K562 (cell line): ENCODE measurements at regions not wholly inside any gene's neighbourhood (a gene's known extent, or its start where the extent isn't known, plus 50 kb on each side); places are given as distances from the start of the nearest gene placed in this dataset.

Experiments
- ATAC-seq: fragments of 200-7000 bp; cut with Tn5 transposase; 3 replicates; pipeline ENCODE4 v1.9.1; 2020; ENCODE audit warnings: moderate library complexity
- BruUV-seq: library from RNA; stranded (reverse); fragments of 400-500 nt; replicated peaks from 2 replicates; lab custom pipeline; 2021; lab: Mats Ljungman, UMichigan
- CTCF ChIA-PET: fragments of 300-600 bp; formaldehyde crosslinking; extraction: SDS; loops from one replicate; lab custom pipeline; 2021; ENCODE audit warnings: low intra/inter-chr PET ratio; lab: Yijun Ruan, JAX
- POLR2A ChIA-PET: fragments of 300-600, 350-650 bp; sonication (Branson Sonifier 250); formaldehyde crosslinking; extraction: SDS; loops from one replicate; lab custom pipeline; 2021; ENCODE audit warnings: antibody characterized with exemption, inconsistent platforms; lab: Yijun Ruan, JAX
- DNase-seq, 4 experiments: peaks; one replicate each; pipeline versions ENCODE4 v3.0.0 to v3.0.0-alpha.2; 2011 to 2018; ENCODE audit warnings: low spot score in 3 of 4, mixed read lengths in 3 of 4; ENCODE audit errors: extremely low read depth in 1 of 4
- FAIRE-seq: peaks from 2 replicates; lab custom pipeline; 2011; peaks lifted over from hg19 to GRCh38; lab: Jason Lieb, UNC
- H2AFZ ChIP-seq: 2 replicates; pipeline ENCODE4 v1.6.0; 2011; ENCODE audit warnings: low read depth, low read length, control low read depth, inconsistent platforms
- H3K27ac ChIP-seq: fragments of 200-600 bp; 3 replicates; pipeline ENCODE4 v1.8.0; 2011; ENCODE audit warnings: low read depth, mild to moderate bottlenecking, control low read depth, inconsistent platforms, low read length, moderate library complexity, mixed read lengths; ENCODE audit errors: extremely low read depth
- H3K27me3 ChIP-seq, 2 experiments: fragments of 300-600 bp in 1 of 2; 2 replicates in 1 of 2; 3 replicates in 1 of 2; pipeline versions ENCODE4 v1.6.0 to v1.8.0; 2011; ENCODE audit warnings: inconsistent platforms in 2 of 2, low read length in 2 of 2, mild to moderate bottlenecking in 1 of 2, mixed read lengths in 1 of 2, moderate library complexity in 1 of 2; ENCODE audit not compliant: control insufficient read depth in 2 of 2, insufficient read depth in 2 of 2
- H3K36me3 ChIP-seq: fragments of 300-600 bp; 3 replicates; pipeline ENCODE4 v1.8.0; 2011; ENCODE audit warnings: mild to moderate bottlenecking, low read length, inconsistent platforms; ENCODE audit not compliant: control insufficient read depth, insufficient read depth
- H3K4me1 ChIP-seq, 2 experiments: fragments of 200-600 bp in 1 of 2; replicated peaks in 1 of 2; 2 replicates in 1 of 2; 3 replicates in 1 of 2; pipeline versions ENCODE4 v1.5.1 to v1.8.0; 2011; ENCODE audit warnings: inconsistent platforms in 2 of 2, low read length in 2 of 2, mild to moderate bottlenecking in 1 of 2, mixed read lengths in 1 of 2, moderate library complexity in 1 of 2; ENCODE audit not compliant: control insufficient read depth in 2 of 2, insufficient read depth in 2 of 2
- H3K4me2 ChIP-seq: 2 replicates; pipeline ENCODE4 v1.6.1; 2011; ENCODE audit warnings: low read length, control low read depth, inconsistent platforms, mixed read lengths; ENCODE audit not compliant: insufficient read depth
- H3K4me3 ChIP-seq: fragments of 200-600 bp; sonication (generic), shearing (Covaris generic); 2 replicates; pipeline ENCODE4 v1.5.1; 2016; ENCODE audit warnings: control low read depth, inconsistent platforms
- H3K79me2 ChIP-seq: fragments of 200-600 bp; 3 replicates; pipeline ENCODE4 v1.8.0; 2011; ENCODE audit warnings: low read length, inconsistent platforms; ENCODE audit not compliant: control insufficient read depth, insufficient read depth
- H3K9ac ChIP-seq, 2 experiments: 2 replicates each; pipeline versions ENCODE4 v1.6.0 to v1.6.1; 2011; ENCODE audit warnings: low read depth in 2 of 2, low read length in 2 of 2, control low read depth in 1 of 2, inconsistent platforms in 1 of 2, mild to moderate bottlenecking in 1 of 2, mixed read lengths in 1 of 2; ENCODE audit not compliant: insufficient read depth in 1 of 2
- H3K9me1 ChIP-seq: one replicate; pipeline ENCODE4 v1.6.0; 2011; ENCODE audit warnings: inconsistent platforms, mild to moderate bottlenecking, low read length, moderate library complexity; ENCODE audit not compliant: control insufficient read depth, insufficient read depth
- H3K9me3 ChIP-seq: replicated peaks from 2 replicates; pipeline ENCODE4 v1.5.1; 2011; ENCODE audit warnings: low read depth, low read length, inconsistent platforms; ENCODE audit not compliant: control insufficient read depth, insufficient read depth
- H4K20me1 ChIP-seq: replicated peaks from 2 replicates; pipeline ENCODE4 v1.6.1; 2011; ENCODE audit warnings: low read length, inconsistent platforms, mixed read lengths; ENCODE audit not compliant: control insufficient read depth, insufficient read depth
- ARID2 ChIP-seq: fragments of 450-650 bp; IDR thresholded peaks from 2 replicates; pipeline ENCODE4 v1.6.1; 2017; ENCODE audit warnings: antibody characterized with exemption, mild to moderate bottlenecking
- BRCA1 ChIP-seq, 2 experiments: fragments of 450-650 bp in 1 of 2; sonication (generic) in 1 of 2; formaldehyde crosslinking in 1 of 2; IDR thresholded peaks; 2 replicates each; pipeline versions ENCODE4 v1.5.0 to v1.6.1; 2017 to 2020; ENCODE audit warnings: mild to moderate bottlenecking in 1 of 2, missing genetic modification reagents in 1 of 2
- CC2D1A ChIP-seq: fragments of 450-650 bp; IDR thresholded peaks from 2 replicates; pipeline ENCODE4 v1.6.1; 2017; ENCODE audit warnings: mild to moderate bottlenecking
- FOS ChIP-seq: IDR thresholded peaks from 3 replicates; pipeline ENCODE4 v1.6.1; 2011; ENCODE audit not compliant: insufficient read length; ENCODE audit errors: extremely low read depth
- GATAD2B ChIP-seq: fragments of 450-650 bp; IDR thresholded peaks from 2 replicates; pipeline ENCODE4 v1.6.1; 2017; ENCODE audit warnings: mild to moderate bottlenecking, borderline replicate concordance
- HIVEP1 ChIP-seq: fragments of 250-450 bp; sonication (Bioruptor Pico); IDR thresholded peaks from 2 replicates; pipeline ENCODE4 v1.4.0; 2020; ENCODE audit warnings: mild to moderate bottlenecking
- RBM17 ChIP-seq: fragments of 200-400 bp; formaldehyde crosslinking; IDR thresholded peaks from 2 replicates; pipeline ENCODE4 v1.6.1; 2017; ENCODE audit warnings: low read depth, mild to moderate bottlenecking, low read length, borderline replicate concordance
- SPI1 ChIP-seq: IDR thresholded peaks from 2 replicates; pipeline ENCODE4 v1.6.1; 2011; ENCODE audit warnings: low read depth, low read length, control low read depth, borderline replicate concordance
- ZSCAN29 ChIP-seq: fragments of 450-650 bp; IDR thresholded peaks from 2 replicates; pipeline ENCODE4 v1.6.1; 2017
- WGBS: fragments of 100-300 bp; shearing (Covaris generic); methylation state at CpG from one replicate; pipeline ENCODE4 v1.1.6; 2016; ENCODE audit warnings: low coverage, mixed read lengths; ENCODE audit not compliant: insufficient coverage; ENCODE audit errors: missing lambda C conversion rate; 5-methylcytosine and 5-hydroxymethylcytosine counted together
- in situ Hi-C: fragments of 300-500 bp; cut with MboI; formaldehyde crosslinking; loops from 4 replicates; pipeline ENCODE4 v1.15.0; 2018; ENCODE audit warnings: inconsistent platforms, mixed read lengths
- intact Hi-C: fragments of 100-400 bp; cut with micrococcal nuclease; formaldehyde crosslinking; loops from 2 replicates; pipeline ENCODE4 v1.14.2; 2022
- TF ChIP-seq, protein P1 (sequence below): sonication (generic); formaldehyde crosslinking; IDR thresholded peaks from 2 replicates; pipeline ENCODE4 v1.9.0; 2022; ENCODE audit warnings: mild to moderate bottlenecking, missing genetic modification reagents
- TF ChIP-seq, protein P2 (sequence below): fragments of 450-650 bp; formaldehyde crosslinking; IDR thresholded peaks from 2 replicates; pipeline ENCODE4 v1.4.0; 2020; ENCODE audit warnings: mild to moderate bottlenecking, mixed read lengths
- TF ChIP-seq, protein P3 (sequence below): sonication (generic); formaldehyde crosslinking; IDR thresholded peaks from 2 replicates; pipeline ENCODE4 v1.8.1; 2022; ENCODE audit warnings: missing genetic modification reagents
- TF ChIP-seq, protein P4 (sequence below): fragments of 450-650 bp; IDR thresholded peaks from 2 replicates; pipeline ENCODE4 v1.6.1; 2016; ENCODE audit warnings: antibody characterized with exemption

DNA sequence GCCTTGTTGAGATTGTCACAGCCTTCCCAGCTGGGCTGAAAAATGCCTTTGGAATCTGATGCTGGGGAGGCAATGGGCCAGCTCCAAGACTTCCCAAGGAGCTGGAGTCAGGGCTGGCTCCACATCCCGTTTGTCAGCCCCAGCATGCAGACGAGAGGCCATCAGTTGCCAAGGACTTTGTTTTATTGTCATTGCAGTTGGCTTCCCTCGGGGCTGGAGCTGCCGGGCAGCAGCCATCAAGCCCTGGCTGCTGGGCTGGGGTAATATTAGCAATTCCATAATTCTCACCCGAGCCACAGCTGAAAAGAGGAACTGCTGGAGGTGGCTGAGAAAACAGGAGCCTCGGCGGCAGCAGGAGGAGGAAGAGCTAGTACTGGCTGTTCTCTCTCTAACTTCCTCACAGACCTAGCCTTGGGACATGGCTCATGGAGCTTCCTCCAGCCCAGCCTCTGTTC lies 182.5 kb downstream of the CDC5L start:
- ChIA-PET POLR2A (interaction anchor here (0.5 to 1.3 kb wide), 2 partner anchors 9 to 1573 kb away, joined by 3 to 5 read pairs; no protein-coding TSS in a partner anchor), CTCF (no interaction called here)
- Histone ChIP-seq H4K20me1 (no peaks in the 10 kb centered on the region), H3K27ac (no peak overlapping the region), H3K4me2 (no peak overlapping the region), H3K9me3 (no peaks in the 10 kb centered on the region), H3K4me3 (no peak overlapping the region), H2AFZ (no peak overlapping the region), H3K79me2 (no peaks in the 10 kb centered on the region), H3K4me1 (no peaks in the 10 kb centered on the region), H3K27me3 (peaks cover 0 to 12% of the 10 kb centered on the region in 2 experiments; a peak in 2 of 5 replicates), H3K9me1 (no peaks in the 10 kb centered on the region), H3K36me3 (no peaks in the 10 kb centered on the region), H3K9ac (no peak overlapping the region)
- ATAC-seq (peak; percentile 40; the same call in 1 of the 3 replicates), FAIRE-seq (no peak), DNase-seq (no peak)
- no TSS peak for BruUV-seq
- intact Hi-C loops = loop anchor here (10.0 kb wide), 1 partner anchor 95 kb away; no protein-coding TSS in a partner anchor
- WGBS = 0% methylated on average over 7 of the region's 7 CpGs
- peak; percentile 97 for TF ChIP-seq SPI1
- no peak for TF ChIP-seq ARID2
- in situ Hi-C loops = no loop called here

DNA sequence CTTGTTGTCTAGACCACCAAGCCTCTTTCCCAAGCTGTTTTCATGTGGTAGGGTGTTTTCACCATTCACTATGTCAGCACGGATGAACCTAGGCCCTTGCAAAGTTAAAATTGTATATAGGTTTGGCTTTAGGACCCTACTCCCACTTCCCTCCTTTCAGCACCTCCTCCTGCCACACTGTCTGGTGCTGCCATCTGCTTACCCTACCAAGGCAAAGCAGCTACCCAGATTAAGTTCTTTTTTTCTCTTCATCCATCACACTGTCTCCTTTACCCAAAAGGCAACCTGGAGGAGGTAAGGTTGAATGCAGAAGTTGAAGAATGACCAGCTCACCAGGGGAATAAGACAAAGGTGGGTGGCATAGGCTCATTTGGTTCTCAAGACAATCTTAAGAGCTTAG lies 184.0 kb downstream of the CDC5L start:
- Histone ChIP-seq H3K9ac (no peak overlapping the region), H3K9me3 (no peaks in the 10 kb centered on the region), H3K4me1 (no peaks in the 10 kb centered on the region), H3K79me2 (no peaks in the 10 kb centered on the region), H3K36me3 (no peaks in the 10 kb centered on the region), H3K27ac (no peak overlapping the region), H3K27me3 (peaks cover 0 to 9% of the 10 kb centered on the region in 2 experiments; a peak in 2 of 5 replicates), H3K4me2 (no peak overlapping the region), H3K9me1 (no peaks in the 10 kb centered on the region), H3K4me3 (no peak overlapping the region), H2AFZ (no peak overlapping the region), H4K20me1 (no peaks in the 10 kb centered on the region)
- WGBS = 0% methylated on average over 1 of the region's 1 CpG
- BruUV-seq = no TSS peak
- no peak for ATAC-seq
- CTCF ChIA-PET = no interaction called here
- intact Hi-C loops = no loop called here
- FAIRE-seq = no peak
- in situ Hi-C loops = no loop called here
- no peak for DNase-seq
- POLR2A ChIA-PET = no interaction called here
- TF ChIP-seq HIVEP1 (no peak), BRCA1 (IDR thresholded peaks at IDR 0.05) (no peak), BRCA1 (CRISPR knock-in tag; IDR thresholded peaks at IDR 0.05) (no peak), FOS (no peak), ZSCAN29 (no peak), GATAD2B (no peak), CC2D1A (no peak), RBM17 (no peak)
- TF ChIP-seq, protein P1, sequence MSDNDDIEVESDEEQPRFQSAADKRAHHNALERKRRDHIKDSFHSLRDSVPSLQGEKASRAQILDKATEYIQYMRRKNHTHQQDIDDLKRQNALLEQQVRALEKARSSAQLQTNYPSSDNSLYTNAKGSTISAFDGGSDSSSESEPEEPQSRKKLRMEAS = no peak
- TF ChIP-seq, protein P2, sequence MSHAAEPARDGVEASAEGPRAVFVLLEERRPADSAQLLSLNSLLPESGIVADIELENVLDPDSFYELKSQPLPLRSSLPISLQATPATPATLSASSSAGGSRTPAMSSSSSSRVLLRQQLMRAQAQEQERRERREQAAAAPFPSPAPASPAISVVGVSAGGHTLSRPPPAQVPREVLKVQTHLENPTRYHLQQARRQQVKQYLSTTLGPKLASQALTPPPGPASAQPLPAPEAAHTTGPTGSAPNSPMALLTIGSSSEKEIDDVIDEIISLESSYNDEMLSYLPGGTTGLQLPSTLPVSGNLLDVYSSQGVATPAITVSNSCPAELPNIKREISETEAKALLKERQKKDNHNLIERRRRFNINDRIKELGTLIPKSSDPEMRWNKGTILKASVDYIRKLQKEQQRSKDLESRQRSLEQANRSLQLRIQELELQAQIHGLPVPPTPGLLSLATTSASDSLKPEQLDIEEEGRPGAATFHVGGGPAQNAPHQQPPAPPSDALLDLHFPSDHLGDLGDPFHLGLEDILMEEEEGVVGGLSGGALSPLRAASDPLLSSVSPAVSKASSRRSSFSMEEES (CRISPR knock-in tag) = no peak
- TF ChIP-seq, protein P3, sequence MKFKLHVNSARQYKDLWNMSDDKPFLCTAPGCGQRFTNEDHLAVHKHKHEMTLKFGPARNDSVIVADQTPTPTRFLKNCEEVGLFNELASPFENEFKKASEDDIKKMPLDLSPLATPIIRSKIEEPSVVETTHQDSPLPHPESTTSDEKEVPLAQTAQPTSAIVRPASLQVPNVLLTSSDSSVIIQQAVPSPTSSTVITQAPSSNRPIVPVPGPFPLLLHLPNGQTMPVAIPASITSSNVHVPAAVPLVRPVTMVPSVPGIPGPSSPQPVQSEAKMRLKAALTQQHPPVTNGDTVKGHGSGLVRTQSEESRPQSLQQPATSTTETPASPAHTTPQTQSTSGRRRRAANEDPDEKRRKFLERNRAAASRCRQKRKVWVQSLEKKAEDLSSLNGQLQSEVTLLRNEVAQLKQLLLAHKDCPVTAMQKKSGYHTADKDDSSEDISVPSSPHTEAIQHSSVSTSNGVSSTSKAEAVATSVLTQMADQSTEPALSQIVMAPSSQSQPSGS (CRISPR knock-in tag) = no peak
- TF ChIP-seq, protein P4, sequence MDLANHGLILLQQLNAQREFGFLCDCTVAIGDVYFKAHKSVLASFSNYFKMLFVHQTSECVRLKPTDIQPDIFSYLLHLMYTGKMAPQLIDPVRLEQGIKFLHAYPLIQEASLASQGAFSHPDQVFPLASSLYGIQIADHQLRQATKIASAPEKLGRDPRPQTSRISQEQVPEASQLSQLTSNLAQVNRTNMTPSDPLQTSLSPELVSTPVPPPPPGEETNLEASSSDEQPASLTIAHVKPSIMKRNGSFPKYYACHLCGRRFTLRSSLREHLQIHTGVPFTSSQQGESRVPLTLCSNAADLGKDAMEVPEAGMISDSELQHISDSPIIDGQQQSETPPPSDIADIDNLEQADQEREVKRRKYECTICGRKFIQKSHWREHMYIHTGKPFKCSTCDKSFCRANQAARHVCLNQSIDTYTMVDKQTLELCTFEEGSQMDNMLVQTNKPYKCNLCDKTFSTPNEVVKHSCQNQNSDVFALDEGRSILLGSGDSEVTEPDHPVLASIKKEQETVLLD = no peak
